Neural crest cell (in vitro differentiated cells): ENCODE measurements at regions not wholly inside any gene's neighbourhood (a gene's known extent, or its start where the extent isn't known, plus 50 kb on each side); places are given as distances from the start of the nearest gene placed in this dataset.

Source experiments
- DNase-seq: peaks from one replicate; pipeline ENCODE4 v3.0.0; 2021; ENCODE audit warnings: low read depth, mixed read lengths, low spot score
- H3K27ac Mint-ChIP-seq: one replicate; pipeline ENCODE4 v1.8.0; 2021; ENCODE audit warnings: mild to moderate bottlenecking, mixed read lengths; ENCODE audit not compliant: unreplicated experiment
- H3K27me3 Mint-ChIP-seq: 2 replicates; pipeline ENCODE4 v1.8.0; 2021; ENCODE audit warnings: low read depth, mild to moderate bottlenecking, mixed read lengths
- H3K36me3 Mint-ChIP-seq: 2 replicates; pipeline ENCODE4 v1.8.0; 2021; ENCODE audit warnings: low read depth, mild to moderate bottlenecking, mixed read lengths
- H3K4me1 Mint-ChIP-seq: 2 replicates; pipeline ENCODE4 v1.8.0; 2021; ENCODE audit warnings: mixed read lengths
- H3K4me3 Mint-ChIP-seq: one replicate; pipeline ENCODE4 v1.8.0; 2021; ENCODE audit warnings: mild to moderate bottlenecking, mixed read lengths
- H3K9me3 Mint-ChIP-seq: 2 replicates; pipeline ENCODE4 v1.8.0; 2021; ENCODE audit warnings: mixed read lengths
- CTCF ChIP-seq: fragments of 200-600 bp; sonication (generic); conservative IDR thresholded peaks from 2 replicates; pipeline ENCODE4 v1.5.0; 2021; ENCODE audit warnings: antibody characterized with exemption, mild to moderate bottlenecking

GRCh38 chr20:63119963-63120807, 95.7 kb downstream of the YTHDF1 start:
- H3K4me1 Mint-ChIP-seq: peaks cover 6% of the 10 kb centered on the region
- peaks cover 37% of the 10 kb centered on the region for H3K27me3 Mint-ChIP-seq

GRCh38 chr20:63119121-63119962, 96.6 kb downstream of the YTHDF1 start:
- Mint-ChIP-seq H3K9me3 (no peaks in the 10 kb centered on the region), H3K4me1 (no peaks in the 10 kb centered on the region), H3K4me3 (no peak overlapping the region), H3K27ac (no peak overlapping the region), H3K27me3 (peaks cover 45% of the 10 kb centered on the region), H3K36me3 (no peaks in the 10 kb centered on the region)
- TF ChIP-seq CTCF: no peak
- no peak for DNase-seq

More at GRCh38 chr20:63119963-63120807, 95.7 kb downstream of the YTHDF1 start:
- H3K36me3 Mint-ChIP-seq: no peaks in the 10 kb centered on the region
- no peaks in the 10 kb centered on the region for H3K9me3 Mint-ChIP-seq
- no peak for DNase-seq
- H3K4me3 Mint-ChIP-seq: no peak overlapping the region
- no peak overlapping the region for H3K27ac Mint-ChIP-seq
- TF ChIP-seq CTCF: no peak

GRCh38 chr20:63118303-63119120, 97.4 kb downstream of the YTHDF1 start:
- Mint-ChIP-seq H3K27me3 (peaks cover 54% of the 10 kb centered on the region), H3K4me1 (no peaks in the 10 kb centered on the region)

GRCh38 chr20:63117661-63118302, 98.1 kb downstream of the YTHDF1 start:
- Mint-ChIP-seq H3K4me1 (no peaks in the 10 kb centered on the region), H3K9me3 (no peaks in the 10 kb centered on the region), H3K4me3 (no peak overlapping the region), H3K27me3 (peaks cover 57% of the 10 kb centered on the region), H3K36me3 (no peaks in the 10 kb centered on the region), H3K27ac (no peak overlapping the region)
- TF ChIP-seq CTCF: no peak
- DNase-seq: no peak

More at GRCh38 chr20:63118303-63119120, 97.4 kb downstream of the YTHDF1 start:
- TF ChIP-seq CTCF: no peak
- H3K9me3 Mint-ChIP-seq: no peaks in the 10 kb centered on the region
- no peak for DNase-seq
- no peak overlapping the region for H3K4me3 Mint-ChIP-seq
- no peak overlapping the region for H3K27ac Mint-ChIP-seq
- H3K36me3 Mint-ChIP-seq: no peaks in the 10 kb centered on the region

- Mint-ChIP-seq H3K9me3 (no peaks in the 10 kb centered on the region), H3K36me3 (no peaks in the 10 kb centered on the region), H3K4me3 (no peak overlapping the region), H3K4me1 (no peaks in the 10 kb centered on the region), H3K27ac (no peak overlapping the region), H3K27me3 (peaks cover 57% of the 10 kb centered on the region)
- no peak for TF ChIP-seq CTCF
- no peak for DNase-seq
Measured at GRCh38 chr20:63117151-63117550, 98.8 kb downstream of the YTHDF1 start.
